ENCODE measurements at regions not wholly inside any gene's neighbourhood (a gene's known extent, or its start where the extent isn't known, plus 50 kb on each side); places are given as distances from the start of the nearest gene placed in this dataset.

- DNase-seq (ENCODE audit: low read depth): no peak
- Histone ChIP-seq H3K27me3 (ENCODE audit: control insufficient read depth, insufficient read depth, low read length) (no peaks in the 10 kb centered on the region), H3K4me3 (ENCODE audit: low read depth, low read length) (no peak overlapping the region), H3K36me3 (ENCODE audit: control insufficient read depth, insufficient read depth, low read length) (no peaks in the 10 kb centered on the region)
- POLR2A ChIA-PET: no interaction called here
- TF ChIP-seq CTCF (IDR thresholded peaks at IDR 0.05; ENCODE audit: insufficient read depth, low read depth, low read length): no peak
- CTCF ChIA-PET: no interaction called here
Observed at GRCh38 chr4:60930866-60931265, 269.3 kb upstream of the ADGRL3 start.

- Histone ChIP-seq H3K36me3 (ENCODE audit: control insufficient read depth, insufficient read depth, low read length) (no peaks in the 10 kb centered on the region), H3K4me3 (ENCODE audit: low read depth, low read length) (no peak overlapping the region), H3K27me3 (ENCODE audit: control insufficient read depth, insufficient read depth, low read length) (no peaks in the 10 kb centered on the region)
- CTCF ChIA-PET: no interaction called here
- POLR2A ChIA-PET: no interaction called here
- TF ChIP-seq CTCF (IDR thresholded peaks at IDR 0.05; ENCODE audit: insufficient read depth, low read depth, low read length): no peak
- DNase-seq (ENCODE audit: low read depth): no peak
Observed at GRCh38 chr4:60934566-60935295, 265.4 kb upstream of the ADGRL3 start.

GRCh38 chr4:60938181-60938580, 261.9 kb upstream of the ADGRL3 start:
- no peak for DNase-seq (ENCODE audit: low read depth)
- Histone ChIP-seq H3K4me3 (ENCODE audit: low read depth, low read length) (no peak overlapping the region), H3K36me3 (ENCODE audit: control insufficient read depth, insufficient read depth, low read length) (no peaks in the 10 kb centered on the region), H3K27me3 (ENCODE audit: control insufficient read depth, insufficient read depth, low read length) (no peaks in the 10 kb centered on the region)
- ChIA-PET CTCF (no interaction called here), POLR2A (no interaction called here)
- TF ChIP-seq CTCF (IDR thresholded peaks at IDR 0.05; ENCODE audit: insufficient read depth, low read depth, low read length): no peak

- TF ChIP-seq CTCF (IDR thresholded peaks at IDR 0.05; ENCODE audit: insufficient read depth, low read depth, low read length): no peak
- Histone ChIP-seq H3K4me3 (ENCODE audit: low read depth, low read length) (no peak overlapping the region), H3K36me3 (ENCODE audit: control insufficient read depth, insufficient read depth, low read length) (no peaks in the 10 kb centered on the region), H3K27me3 (ENCODE audit: control insufficient read depth, insufficient read depth, low read length) (no peaks in the 10 kb centered on the region)
- DNase-seq (ENCODE audit: low read depth): no peak
- ChIA-PET POLR2A (no interaction called here), CTCF (no interaction called here)
Observed at GRCh38 chr4:60938621-60939020, 261.5 kb upstream of the ADGRL3 start.

- Histone ChIP-seq H3K4me3 (ENCODE audit: low read depth, low read length) (no peak overlapping the region), H3K36me3 (ENCODE audit: control insufficient read depth, insufficient read depth, low read length) (no peaks in the 10 kb centered on the region), H3K27me3 (ENCODE audit: control insufficient read depth, insufficient read depth, low read length) (no peaks in the 10 kb centered on the region)
- DNase-seq (ENCODE audit: low read depth): no peak
- ChIA-PET POLR2A (no interaction called here), CTCF (no interaction called here)
- TF ChIP-seq CTCF (IDR thresholded peaks at IDR 0.05; ENCODE audit: insufficient read depth, low read depth, low read length): no peak
Observed at GRCh38 chr4:60944060-60944459, 256.1 kb upstream of the ADGRL3 start.
